ENCODE measurements at regions not wholly inside any gene's neighbourhood (a gene's known extent, or its start where the extent isn't known, plus 50 kb on each side); places are given as distances from the start of the nearest gene placed in this dataset.
"Not testable (repeated sequence)": the region's sequence is repeated elsewhere in the genome, so short reads cannot be mapped to it uniquely, and the experiment has no call there.

GRCh38 chr2:120642646-120643045 lies 93.0 kb upstream of the GLI2 start:
- no peak overlapping the region for H3K4me3 Mint-ChIP-seq
- no peaks in the 10 kb centered on the region for H3K9me3 Mint-ChIP-seq
- H3K27ac Mint-ChIP-seq, result no peak overlapping the region

DNA sequence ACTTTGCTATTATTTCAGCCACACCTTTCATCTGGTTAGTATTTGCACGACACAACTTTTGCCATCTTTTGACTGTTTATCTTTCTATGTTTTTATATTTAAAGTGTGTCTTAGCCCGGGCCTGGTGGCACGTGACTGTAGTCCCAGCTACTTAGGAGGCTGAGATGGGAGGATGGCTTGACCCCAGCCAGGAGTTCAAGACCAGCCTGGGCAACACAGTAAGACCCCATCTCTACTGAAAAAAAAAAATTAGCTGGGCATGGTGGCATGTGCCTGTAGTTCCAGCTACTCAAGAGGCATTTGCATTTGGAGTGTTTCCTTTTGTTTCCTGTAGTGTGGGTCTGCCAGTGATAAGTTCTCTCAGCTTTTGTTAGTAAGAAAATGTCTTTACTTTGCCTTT lies 88.7 kb upstream of the GLI2 start:
- ATAC-seq (replicated peaks), result no peak
- Mint-ChIP-seq H3K4me1 (peaks cover 5% of the 10 kb centered on the region), H3K27ac (no peak overlapping the region)

More at GRCh38 chr2:120642646-120643045, 93.0 kb upstream of the GLI2 start:
- no peaks in the 10 kb centered on the region for H3K4me1 Mint-ChIP-seq
- peaks cover 7% of the 10 kb centered on the region for H3K27me3 Mint-ChIP-seq
- ATAC-seq (replicated peaks), result no peak
- H3K36me3 Mint-ChIP-seq (ENCODE audit: low read depth), result no peaks in the 10 kb centered on the region

DNA sequence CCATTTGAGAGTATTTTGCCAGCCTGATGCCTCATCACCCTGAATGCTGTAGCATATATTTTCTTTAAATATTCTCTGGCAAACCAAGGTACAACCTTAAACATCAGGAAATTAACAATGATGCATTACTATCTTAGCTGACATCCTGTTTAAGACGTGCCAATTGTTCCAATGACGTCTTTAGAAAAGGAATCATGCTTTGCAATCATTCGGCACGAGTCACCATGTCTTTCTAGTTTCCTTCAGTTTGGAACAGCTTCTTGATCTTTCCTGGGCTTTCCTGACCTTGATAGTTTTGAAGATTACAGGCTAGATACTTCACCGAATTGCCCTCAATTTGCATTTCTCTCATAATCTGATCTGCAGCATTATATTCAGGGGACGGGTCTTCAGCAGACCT lies 88.2 kb upstream of the GLI2 start:
- peaks cover 8% of the 10 kb centered on the region for H3K27me3 Mint-ChIP-seq
- peaks cover 5% of the 10 kb centered on the region for H3K4me1 Mint-ChIP-seq
- no peak overlapping the region for H3K4me3 Mint-ChIP-seq
- H3K36me3 Mint-ChIP-seq (ENCODE audit: low read depth), result no peaks in the 10 kb centered on the region
- H3K27ac Mint-ChIP-seq, result no peak overlapping the region
- ATAC-seq (replicated peaks), result no peak
- H3K9me3 Mint-ChIP-seq, result peaks cover 9% of the 10 kb centered on the region

More for the DNA sequence above, 88.7 kb upstream of the GLI2 start:
- Mint-ChIP-seq H3K27me3 (peaks cover 8% of the 10 kb centered on the region), H3K36me3 (ENCODE audit: low read depth) (no peaks in the 10 kb centered on the region), H3K4me3 (no peak overlapping the region), H3K9me3 (peaks cover 9% of the 10 kb centered on the region)

DNA sequence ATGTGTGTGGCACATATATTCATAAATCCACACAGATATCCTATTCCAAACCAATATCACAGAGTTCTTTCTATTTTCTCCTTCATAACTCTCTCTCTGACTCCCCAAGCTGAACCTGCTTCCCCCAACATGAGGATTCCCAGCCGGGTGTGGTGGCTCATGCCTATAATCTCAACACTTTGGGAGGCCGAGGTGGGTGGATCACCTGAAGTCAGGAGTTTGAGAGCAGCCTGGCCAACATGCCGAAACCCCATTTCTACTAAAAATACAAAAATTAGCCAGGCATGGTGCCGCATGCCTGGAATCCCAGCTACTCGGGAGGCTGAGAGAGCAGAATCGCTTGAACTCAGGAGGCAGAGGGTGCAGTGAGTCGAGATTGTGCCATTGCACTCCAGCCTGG lies 86.3 kb upstream of the GLI2 start:
- not testable (repeated sequence) for H3K27ac Mint-ChIP-seq; H3K9me3 Mint-ChIP-seq; H3K36me3 Mint-ChIP-seq (ENCODE audit: low read depth); ATAC-seq (replicated peaks); H3K4me1 Mint-ChIP-seq; H3K4me3 Mint-ChIP-seq
- peaks cover 18% of the 10 kb centered on the region for H3K27me3 Mint-ChIP-seq

DNA sequence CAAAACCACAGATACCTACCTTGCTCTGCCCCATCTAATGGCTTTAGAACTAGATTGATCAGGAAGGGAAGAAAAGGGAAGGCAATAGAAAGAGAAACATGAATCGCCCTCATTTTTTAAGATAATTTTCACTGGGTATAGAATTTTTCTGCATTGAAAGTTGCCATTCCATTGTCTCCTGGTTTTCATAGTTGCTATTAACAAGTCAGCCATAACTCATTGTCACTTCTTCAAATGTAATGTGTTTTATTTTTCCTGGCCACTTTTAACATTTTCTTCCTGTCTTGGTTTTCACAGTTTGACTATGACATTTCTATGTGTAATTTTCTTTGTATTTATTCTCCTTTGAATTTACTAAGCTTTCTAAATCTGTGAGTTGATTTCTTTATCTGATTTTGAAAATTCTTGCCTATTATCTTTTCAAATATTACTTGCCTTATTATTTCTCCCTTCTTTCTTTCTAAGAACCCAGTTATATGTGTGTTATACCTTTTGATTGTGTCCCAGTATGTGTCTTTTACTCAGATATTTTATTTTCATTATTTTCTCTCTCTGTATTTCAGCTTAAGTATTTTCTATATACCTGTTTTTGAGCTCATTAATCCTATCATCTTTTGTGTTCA lies 85.5 kb upstream of the GLI2 start:
- Mint-ChIP-seq H3K36me3 (ENCODE audit: low read depth) (no peaks in the 10 kb centered on the region), H3K9me3 (peaks cover 9% of the 10 kb centered on the region), H3K4me1 (peaks cover 5% of the 10 kb centered on the region)

GRCh38 chr2:120651818-120652217 lies 83.8 kb upstream of the GLI2 start:
- H3K36me3 Mint-ChIP-seq (ENCODE audit: low read depth), result no peaks in the 10 kb centered on the region
- H3K27ac Mint-ChIP-seq, result no peak overlapping the region
- H3K9me3 Mint-ChIP-seq, result peaks cover 9% of the 10 kb centered on the region
- H3K27me3 Mint-ChIP-seq, result peaks cover 27% of the 10 kb centered on the region
- no peak overlapping the region for H3K4me3 Mint-ChIP-seq
- ATAC-seq (replicated peaks), result no peak
- peaks cover 5% of the 10 kb centered on the region for H3K4me1 Mint-ChIP-seq

More for the DNA sequence above, 85.5 kb upstream of the GLI2 start:
- no peak overlapping the region for H3K27ac Mint-ChIP-seq
- H3K27me3 Mint-ChIP-seq, result peaks cover 20% of the 10 kb centered on the region
- no peak for ATAC-seq (replicated peaks)
- no peak overlapping the region for H3K4me3 Mint-ChIP-seq

GRCh38 chr2:120653046-120653445 lies 82.6 kb upstream of the GLI2 start:
- Mint-ChIP-seq H3K27me3 (peaks cover 32% of the 10 kb centered on the region), H3K4me1 (peaks cover 5% of the 10 kb centered on the region), H3K4me3 (no peak overlapping the region), H3K27ac (no peak overlapping the region), H3K9me3 (peaks cover 9% of the 10 kb centered on the region), H3K36me3 (ENCODE audit: low read depth) (no peaks in the 10 kb centered on the region)
- no peak for ATAC-seq (replicated peaks)

DNA sequence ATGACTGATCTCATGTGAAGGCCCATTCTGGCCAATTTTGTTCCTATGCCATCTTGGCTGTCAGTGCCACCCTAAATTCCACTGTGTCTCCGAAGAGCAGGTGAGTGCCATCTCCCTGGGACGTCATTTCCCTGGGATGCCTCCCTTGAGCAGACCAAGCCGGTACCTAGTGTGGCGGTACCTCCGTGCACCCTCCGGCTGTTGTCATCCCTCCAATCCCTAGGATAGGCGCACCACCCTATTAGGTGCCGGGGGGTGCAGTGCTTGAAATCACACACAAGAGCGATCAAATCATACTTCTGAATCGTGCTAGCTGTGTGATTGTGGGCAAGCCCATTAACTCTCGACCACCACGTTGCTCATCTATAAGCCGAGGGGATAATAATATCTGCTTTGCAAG lies 81.8 kb upstream of the GLI2 start:
- no peak for ATAC-seq (replicated peaks)
- peaks cover 35% of the 10 kb centered on the region for H3K27me3 Mint-ChIP-seq
- H3K36me3 Mint-ChIP-seq (ENCODE audit: low read depth), result no peaks in the 10 kb centered on the region
- H3K27ac Mint-ChIP-seq, result no peak overlapping the region
- peaks cover 9% of the 10 kb centered on the region for H3K9me3 Mint-ChIP-seq
- H3K4me3 Mint-ChIP-seq, result no peak overlapping the region
- H3K4me1 Mint-ChIP-seq, result peaks cover 5% of the 10 kb centered on the region

GRCh38 chr2:120654381-120655134 lies 81.1 kb upstream of the GLI2 start:
- Mint-ChIP-seq H3K4me1 (peaks cover 5% of the 10 kb centered on the region), H3K9me3 (peaks cover 9% of the 10 kb centered on the region), H3K36me3 (ENCODE audit: low read depth) (no peaks in the 10 kb centered on the region), H3K27me3 (peaks cover 32% of the 10 kb centered on the region), H3K4me3 (no peak overlapping the region), H3K27ac (no peak overlapping the region)
- no peak for ATAC-seq (replicated peaks)

GRCh38 chr2:120656273-120656950 lies 79.3 kb upstream of the GLI2 start:
- H3K9me3 Mint-ChIP-seq, result no peaks in the 10 kb centered on the region
- no peaks in the 10 kb centered on the region for H3K4me1 Mint-ChIP-seq
- no peak overlapping the region for H3K4me3 Mint-ChIP-seq
- no peak overlapping the region for H3K27ac Mint-ChIP-seq
- H3K27me3 Mint-ChIP-seq, result peaks cover 30% of the 10 kb centered on the region
- no peaks in the 10 kb centered on the region for H3K36me3 Mint-ChIP-seq (ENCODE audit: low read depth)
- ATAC-seq (replicated peaks), result no peak

GRCh38 chr2:120658042-120658769 lies 77.5 kb upstream of the GLI2 start:
- Mint-ChIP-seq H3K9me3 (no peaks in the 10 kb centered on the region), H3K4me1 (no peaks in the 10 kb centered on the region), H3K27ac (no peak overlapping the region), H3K4me3 (no peak overlapping the region), H3K27me3 (peaks cover 31% of the 10 kb centered on the region), H3K36me3 (ENCODE audit: low read depth) (no peaks in the 10 kb centered on the region)
- ATAC-seq (replicated peaks), result no peak

GRCh38 chr2:120658770-120659158 lies 76.9 kb upstream of the GLI2 start:
- Mint-ChIP-seq H3K4me1 (no peaks in the 10 kb centered on the region), H3K36me3 (ENCODE audit: low read depth) (no peaks in the 10 kb centered on the region), H3K27me3 (peaks cover 30% of the 10 kb centered on the region), H3K27ac (no peak overlapping the region), H3K9me3 (no peaks in the 10 kb centered on the region), H3K4me3 (no peak overlapping the region)
- ATAC-seq (replicated peaks), result no peak

DNA sequence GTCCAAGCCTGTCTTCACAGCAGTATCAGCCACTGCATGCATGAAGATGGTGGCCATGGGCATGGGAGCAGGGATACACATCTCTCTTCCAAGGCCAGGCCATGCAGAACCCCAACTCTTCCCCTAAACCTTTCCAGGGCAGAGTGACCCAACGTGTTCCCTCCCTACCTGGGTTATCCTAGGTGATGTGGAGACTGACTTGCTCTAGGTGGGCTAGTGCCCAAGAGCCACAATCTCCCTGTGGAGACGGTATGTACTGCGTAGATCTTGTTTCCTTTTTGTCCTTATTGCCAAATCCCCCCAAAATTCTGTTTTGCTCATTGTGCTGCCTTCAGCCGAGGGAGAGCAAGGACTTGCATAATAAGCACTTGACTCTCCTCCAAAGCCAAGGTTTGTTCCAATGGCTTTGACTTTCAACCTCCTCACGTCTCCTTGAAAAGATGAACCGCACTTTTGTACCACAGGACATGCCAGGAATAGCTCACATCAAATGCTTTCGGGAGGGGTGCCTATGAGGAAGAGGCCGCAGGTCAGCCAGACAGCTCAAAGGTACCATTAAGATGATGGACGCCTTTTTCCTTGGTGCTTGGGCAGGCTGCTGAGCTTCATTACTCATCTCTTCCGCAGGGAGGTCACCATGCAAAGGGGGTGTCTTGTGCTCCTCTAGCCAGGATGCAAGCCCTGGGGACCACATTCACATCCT lies 76.2 kb upstream of the GLI2 start:
- H3K9me3 Mint-ChIP-seq, result peaks cover 3% of the 10 kb centered on the region
- no peak for ATAC-seq (replicated peaks)
- no peaks in the 10 kb centered on the region for H3K4me1 Mint-ChIP-seq
- no peak overlapping the region for H3K27ac Mint-ChIP-seq
- H3K36me3 Mint-ChIP-seq (ENCODE audit: low read depth), result no peaks in the 10 kb centered on the region
- H3K4me3 Mint-ChIP-seq, result no peak overlapping the region
- H3K27me3 Mint-ChIP-seq, result peaks cover 26% of the 10 kb centered on the region

DNA sequence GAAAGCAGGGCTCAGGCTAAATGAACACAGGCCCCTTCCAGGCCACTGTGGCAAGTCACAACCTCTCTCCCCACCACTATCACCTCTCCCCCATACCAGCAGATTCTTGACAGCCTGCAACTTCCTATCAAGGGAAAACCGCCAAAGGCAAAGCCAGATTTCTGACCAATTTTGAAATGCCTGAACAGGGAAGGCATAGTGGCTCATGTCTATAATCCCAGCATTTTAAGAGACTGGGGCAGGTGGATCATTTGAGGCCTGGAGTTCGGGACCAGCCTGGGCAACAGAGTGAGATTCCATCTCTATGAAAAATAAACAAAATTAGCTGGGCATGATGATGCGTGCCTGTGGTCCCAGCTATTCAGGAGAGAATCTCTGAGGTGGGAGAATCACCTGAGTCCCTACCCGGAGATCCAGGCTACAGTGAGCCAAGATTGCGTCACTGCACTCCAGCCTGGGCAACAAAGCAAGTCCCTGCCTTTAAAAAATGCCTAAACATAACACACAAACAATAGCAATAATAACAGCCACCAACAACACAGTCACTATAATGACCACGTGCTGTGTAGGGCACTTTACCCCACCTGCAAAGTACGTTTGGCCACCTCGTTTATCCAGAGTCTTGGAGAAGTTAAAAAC lies 75.5 kb upstream of the GLI2 start:
- H3K36me3 Mint-ChIP-seq (ENCODE audit: low read depth), result no peaks in the 10 kb centered on the region
- no peak for ATAC-seq (replicated peaks)
- no peaks in the 10 kb centered on the region for H3K4me1 Mint-ChIP-seq
- H3K27ac Mint-ChIP-seq, result no peak overlapping the region
- H3K9me3 Mint-ChIP-seq, result peaks cover 5% of the 10 kb centered on the region
- H3K4me3 Mint-ChIP-seq, result no peak overlapping the region
- peaks cover 23% of the 10 kb centered on the region for H3K27me3 Mint-ChIP-seq

All from activated T-helper 17 cell treated with anti-CD3 and anti-CD28 coated beads, Interleukin-2, amount 50 U/mL, for 72 hours (primary cell).